ENCODE measurements at regions not wholly inside any gene's neighbourhood (a gene's known extent, or its start where the extent isn't known, plus 50 kb on each side); places are given as distances from the start of the nearest gene placed in this dataset.

DNA sequence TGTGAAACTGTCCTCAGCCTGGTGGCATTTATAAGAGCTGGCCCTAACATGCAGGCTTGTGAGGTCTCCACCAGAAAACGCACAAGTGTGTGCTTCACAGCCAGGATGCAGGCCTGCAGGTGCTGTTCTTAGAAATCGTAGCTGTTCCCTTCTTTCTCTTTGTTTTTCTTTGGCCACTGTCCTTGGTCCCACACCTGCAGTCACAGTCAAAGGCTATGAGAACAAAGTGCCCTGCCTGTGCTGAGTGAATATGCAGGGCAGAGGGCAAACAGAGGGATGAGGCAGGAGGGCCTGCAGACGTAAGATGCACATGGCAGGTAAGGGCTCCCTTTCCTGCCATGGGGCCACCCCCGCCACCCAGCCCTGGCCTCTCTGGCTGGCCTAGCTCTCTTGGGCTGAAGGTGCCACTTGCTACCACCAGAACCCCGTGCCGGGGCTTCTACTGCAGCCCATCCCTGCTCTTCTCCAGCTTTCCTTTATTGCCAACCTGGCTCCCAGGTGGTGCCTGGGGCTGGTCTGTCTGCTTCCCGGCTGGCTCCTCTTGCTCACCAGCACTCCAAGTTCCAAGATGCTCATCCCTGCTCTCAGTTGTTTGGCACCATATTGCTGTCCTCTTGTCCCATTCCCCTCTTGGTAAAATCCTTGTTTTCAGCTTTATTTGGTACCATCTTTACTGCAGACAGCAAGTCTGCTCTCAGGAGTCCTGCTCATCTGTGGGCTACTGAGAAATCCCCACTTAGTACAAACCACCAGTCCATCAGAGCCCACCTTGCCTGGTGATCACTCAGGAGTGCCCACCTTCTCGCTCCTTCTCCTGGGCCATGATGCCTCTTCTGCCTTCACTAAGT lies 308.1 kb upstream of the ZMIZ1 start:
- DNase-seq (no peak), ATAC-seq (ENCODE audit: low read depth) (no peak)
- peaks cover 5% of the 10 kb centered on the region for H3K27me3 Mint-ChIP-seq
- H3K27ac Mint-ChIP-seq, result no peak overlapping the region
- H3K9me3 Mint-ChIP-seq, result no peaks in the 10 kb centered on the region
- POLR2A ChIA-PET, result no interaction called here
- H3K36me3 Mint-ChIP-seq, result no peaks in the 10 kb centered on the region
- peaks cover 7% of the 10 kb centered on the region for H3K4me1 Mint-ChIP-seq
- H3K4me3 Mint-ChIP-seq, result no peak overlapping the region

DNA sequence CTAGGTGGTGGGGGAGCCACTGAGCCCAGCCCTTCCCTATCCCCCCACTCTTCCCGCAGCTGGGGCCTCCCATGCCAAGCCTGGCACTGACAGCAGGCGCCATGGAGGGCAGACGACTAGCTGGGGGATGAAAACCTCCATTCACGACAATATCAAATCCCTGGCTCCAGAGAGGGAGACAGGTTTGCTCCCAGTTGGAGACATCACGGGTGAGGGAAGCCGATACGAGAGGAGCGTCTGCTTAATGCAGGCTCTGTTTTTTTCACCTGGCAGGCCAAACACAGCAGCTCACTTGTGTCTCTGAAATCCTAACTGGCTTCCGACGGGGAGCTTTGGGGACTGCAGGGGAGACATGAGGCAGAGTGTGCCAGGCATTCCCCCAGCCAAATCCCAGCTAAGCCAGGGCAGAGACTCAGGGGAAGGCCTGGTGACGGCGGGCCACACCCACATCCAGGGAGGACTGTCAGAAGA lies 307.4 kb upstream of the ZMIZ1 start:
- Mint-ChIP-seq H3K36me3 (no peaks in the 10 kb centered on the region), H3K9me3 (no peaks in the 10 kb centered on the region), H3K4me3 (no peak overlapping the region), H3K27me3 (peaks cover 5% of the 10 kb centered on the region), H3K27ac (no peak overlapping the region), H3K4me1 (peaks cover 4% of the 10 kb centered on the region)
- no peak for ATAC-seq (ENCODE audit: low read depth)
- POLR2A ChIA-PET, result no interaction called here
- DNase-seq, result no peak

- H3K4me3 Mint-ChIP-seq, result no peak overlapping the region
- peaks cover under 1% of the 10 kb centered on the region for H3K4me1 Mint-ChIP-seq
- no peak for DNase-seq
- H3K36me3 Mint-ChIP-seq, result no peaks in the 10 kb centered on the region
- H3K9me3 Mint-ChIP-seq, result no peaks in the 10 kb centered on the region
- H3K27me3 Mint-ChIP-seq, result peaks cover 5% of the 10 kb centered on the region
- H3K27ac Mint-ChIP-seq, result no peak overlapping the region
- no peak for ATAC-seq (ENCODE audit: low read depth)
- POLR2A ChIA-PET, result no interaction called here
These were observed 306.6 kb upstream of the ZMIZ1 start for GRCh38 chr10:78762086-78762630.

- ATAC-seq (ENCODE audit: low read depth) (no peak), DNase-seq (no peak)
- H3K36me3 Mint-ChIP-seq, result no peaks in the 10 kb centered on the region
- no peak overlapping the region for H3K27ac Mint-ChIP-seq
- no peaks in the 10 kb centered on the region for H3K4me1 Mint-ChIP-seq
- H3K27me3 Mint-ChIP-seq, result peaks cover 5% of the 10 kb centered on the region
- H3K9me3 Mint-ChIP-seq, result no peaks in the 10 kb centered on the region
- no peak overlapping the region for H3K4me3 Mint-ChIP-seq
- POLR2A ChIA-PET, result no interaction called here
These were observed 305.5 kb upstream of the ZMIZ1 start for GRCh38 chr10:78763234-78763633.

DNA sequence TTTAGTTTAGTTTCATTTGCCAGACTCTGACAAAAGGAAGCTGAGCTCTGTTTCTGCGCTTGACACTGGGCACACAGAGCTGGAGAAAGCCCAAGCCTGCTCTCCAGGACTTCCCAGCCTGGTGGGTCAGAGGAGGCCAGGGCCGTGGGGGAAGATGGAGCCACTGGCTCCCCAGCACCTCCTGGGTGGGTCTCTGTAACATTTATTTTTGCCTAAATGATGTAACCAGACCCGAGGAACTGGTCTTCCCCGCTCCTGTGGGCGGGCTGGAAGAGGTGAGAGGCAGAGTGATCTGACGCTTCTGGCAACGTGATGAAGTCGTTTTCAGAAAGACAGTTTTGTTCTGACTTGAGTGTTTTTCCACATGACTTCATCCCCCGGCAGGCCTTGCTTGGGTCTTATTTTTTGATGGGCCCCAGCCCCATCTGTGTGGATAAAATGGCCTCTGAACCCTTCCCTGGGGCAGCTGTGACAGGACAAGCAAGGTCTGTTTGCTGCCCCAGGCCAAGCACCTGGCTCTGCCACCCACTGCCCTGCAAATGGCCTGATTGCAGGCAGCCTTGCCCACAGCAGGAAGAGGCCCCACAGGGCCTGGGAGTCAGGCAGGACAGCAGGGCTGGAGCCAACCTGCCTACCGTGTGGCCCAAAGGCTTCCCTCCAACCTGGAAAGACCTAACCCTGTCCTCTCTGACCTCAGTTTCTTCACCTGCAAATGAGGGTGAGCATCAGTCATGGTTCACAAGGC lies 304.9 kb upstream of the ZMIZ1 start:
- no peak for ATAC-seq (ENCODE audit: low read depth)

GRCh38 chr10:78764436-78764835 lies 304.3 kb upstream of the ZMIZ1 start:
- DNase-seq, result no peak
- Mint-ChIP-seq H3K4me3 (no peak overlapping the region), H3K4me1 (no peaks in the 10 kb centered on the region), H3K36me3 (no peaks in the 10 kb centered on the region), H3K9me3 (no peaks in the 10 kb centered on the region), H3K27me3 (peaks cover 3% of the 10 kb centered on the region), H3K27ac (no peak overlapping the region)
- ATAC-seq (ENCODE audit: low read depth), result no peak
- POLR2A ChIA-PET, result no interaction called here

More for the DNA sequence above, 304.9 kb upstream of the ZMIZ1 start:
- Mint-ChIP-seq H3K27ac (no peak overlapping the region), H3K36me3 (no peaks in the 10 kb centered on the region), H3K4me1 (no peaks in the 10 kb centered on the region), H3K9me3 (no peaks in the 10 kb centered on the region), H3K27me3 (peaks cover 5% of the 10 kb centered on the region), H3K4me3 (no peak overlapping the region)
- no peak for DNase-seq
- POLR2A ChIA-PET, result no interaction called here

DNA sequence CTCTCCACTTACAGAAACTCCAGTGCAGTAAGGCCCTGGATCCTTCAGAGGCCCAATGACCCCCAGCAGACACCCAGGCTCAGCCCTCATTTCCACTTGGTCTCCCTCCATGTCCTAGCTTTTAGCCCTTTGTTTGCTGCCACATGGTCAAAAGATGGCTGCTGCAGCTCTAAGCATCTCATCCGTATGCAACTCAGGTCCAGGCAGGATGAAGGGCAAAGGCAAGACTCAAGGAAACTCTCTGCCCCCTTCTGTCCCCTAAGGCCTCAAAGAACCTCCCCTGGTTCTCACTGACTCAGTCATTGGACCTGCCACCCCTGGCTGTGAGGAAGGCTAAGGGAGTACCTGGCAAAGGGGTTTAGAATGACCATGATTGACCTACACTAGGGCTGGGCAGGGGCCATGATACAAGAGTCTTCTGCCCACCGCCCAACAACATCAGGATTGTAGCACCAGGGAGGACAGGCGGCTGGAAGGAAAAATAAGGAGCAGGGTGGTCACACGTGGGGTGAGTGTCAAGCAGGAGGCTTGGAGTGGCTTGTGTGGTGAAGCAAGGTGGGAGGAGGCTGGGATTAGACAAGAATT lies 303.8 kb upstream of the ZMIZ1 start:
- no peaks in the 10 kb centered on the region for H3K9me3 Mint-ChIP-seq
- H3K4me1 Mint-ChIP-seq, result no peaks in the 10 kb centered on the region
- POLR2A ChIA-PET, result no interaction called here
- H3K27me3 Mint-ChIP-seq, result peaks cover 5% of the 10 kb centered on the region
- H3K36me3 Mint-ChIP-seq, result no peaks in the 10 kb centered on the region
- no peak overlapping the region for H3K27ac Mint-ChIP-seq
- DNase-seq (no peak), ATAC-seq (ENCODE audit: low read depth) (no peak)
- no peak overlapping the region for H3K4me3 Mint-ChIP-seq

- Mint-ChIP-seq H3K27me3 (peaks cover 5% of the 10 kb centered on the region), H3K9me3 (no peaks in the 10 kb centered on the region), H3K4me1 (no peaks in the 10 kb centered on the region), H3K4me3 (no peak overlapping the region), H3K36me3 (no peaks in the 10 kb centered on the region), H3K27ac (no peak overlapping the region)
- ATAC-seq (ENCODE audit: low read depth) (no peak), DNase-seq (no peak)
- POLR2A ChIA-PET, result no interaction called here
These were observed 302.9 kb upstream of the ZMIZ1 start for GRCh38 chr10:78765726-78766335.

DNA sequence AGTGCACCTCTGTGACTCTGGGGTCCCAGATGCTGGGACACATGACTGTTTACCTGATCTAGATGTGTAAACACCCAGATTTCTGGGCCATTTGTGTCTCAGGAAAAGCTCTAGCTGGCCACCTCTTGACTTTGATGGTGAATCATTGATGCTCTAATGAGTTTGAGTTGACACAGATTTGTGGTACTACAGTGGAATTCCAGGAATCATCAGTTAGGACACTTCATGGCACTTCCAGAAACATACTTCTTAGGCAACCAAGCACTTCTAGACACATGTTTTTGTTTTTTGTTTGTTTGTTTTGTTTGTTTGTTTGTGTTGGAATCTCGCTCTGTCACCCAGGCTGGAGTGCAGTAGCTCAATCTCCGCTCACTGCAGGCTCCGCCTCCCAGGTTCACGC lies 302.2 kb upstream of the ZMIZ1 start:
- Mint-ChIP-seq H3K4me1 (no peaks in the 10 kb centered on the region), H3K27me3 (peaks cover 5% of the 10 kb centered on the region)

GRCh38 chr10:78768041-78768835 lies 300.5 kb upstream of the ZMIZ1 start:
- Mint-ChIP-seq H3K36me3 (no peaks in the 10 kb centered on the region), H3K9me3 (no peaks in the 10 kb centered on the region), H3K4me3 (no peak overlapping the region), H3K4me1 (no peaks in the 10 kb centered on the region), H3K27ac (no peak overlapping the region), H3K27me3 (peaks cover 2% of the 10 kb centered on the region)
- DNase-seq, result no peak
- POLR2A ChIA-PET, result no interaction called here
- no peak for ATAC-seq (ENCODE audit: low read depth)

More for the DNA sequence above, 302.2 kb upstream of the ZMIZ1 start:
- Mint-ChIP-seq H3K9me3 (no peaks in the 10 kb centered on the region), H3K27ac (no peak overlapping the region), H3K4me3 (no peak overlapping the region), H3K36me3 (no peaks in the 10 kb centered on the region)
- DNase-seq (no peak), ATAC-seq (ENCODE audit: low read depth) (no peak)
- POLR2A ChIA-PET, result no interaction called here

GRCh38 chr10:78768876-78769275 lies 299.9 kb upstream of the ZMIZ1 start:
- no peak overlapping the region for H3K27ac Mint-ChIP-seq
- DNase-seq (no peak), ATAC-seq (ENCODE audit: low read depth) (no peak)
- H3K4me1 Mint-ChIP-seq, result no peaks in the 10 kb centered on the region
- no peaks in the 10 kb centered on the region for H3K36me3 Mint-ChIP-seq
- H3K4me3 Mint-ChIP-seq, result no peak overlapping the region
- POLR2A ChIA-PET, result no interaction called here
- no peaks in the 10 kb centered on the region for H3K9me3 Mint-ChIP-seq
- H3K27me3 Mint-ChIP-seq, result peaks cover 5% of the 10 kb centered on the region

DNA sequence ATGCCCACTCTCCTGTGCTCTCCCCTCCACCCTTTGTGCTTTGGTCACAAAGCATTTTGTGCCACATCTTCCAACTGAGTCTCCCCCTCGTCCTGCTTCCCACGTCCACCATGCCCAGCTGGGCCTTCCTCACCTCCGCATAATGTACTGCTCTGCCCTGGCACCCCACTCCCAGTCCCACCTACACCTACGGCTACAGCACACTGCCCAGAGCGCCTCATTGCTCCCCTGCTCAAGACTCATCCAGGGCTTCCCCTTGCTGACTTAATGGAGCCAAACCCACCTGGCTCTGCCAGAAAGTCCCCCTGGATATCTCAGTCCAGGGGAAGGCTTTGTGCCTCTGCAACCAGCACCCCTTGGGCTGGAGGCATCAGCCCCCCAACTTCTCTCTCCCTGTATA lies 299.2 kb upstream of the ZMIZ1 start:
- POLR2A ChIA-PET, result no interaction called here
- ATAC-seq (ENCODE audit: low read depth), result no peak
- no peak overlapping the region for H3K27ac Mint-ChIP-seq

More for the DNA sequence above, 299.2 kb upstream of the ZMIZ1 start:
- no peaks in the 10 kb centered on the region for H3K9me3 Mint-ChIP-seq
- H3K36me3 Mint-ChIP-seq, result no peaks in the 10 kb centered on the region
- DNase-seq, result no peak
- H3K4me3 Mint-ChIP-seq, result no peak overlapping the region
- peaks cover 5% of the 10 kb centered on the region for H3K27me3 Mint-ChIP-seq
- H3K4me1 Mint-ChIP-seq, result no peaks in the 10 kb centered on the region
